Epithelial cell of proximal tubule (primary cell): ENCODE measurements at regions not wholly inside any gene's neighbourhood (a gene's known extent, or its start where the extent isn't known, plus 50 kb on each side); places are given as distances from the start of the nearest gene placed in this dataset.
A peak's percentile ranks its signal among the peaks of the same experiment; 100 is the strongest.
"Not testable (repeated sequence)": the region's sequence is repeated elsewhere in the genome, so short reads cannot be mapped to it uniquely, and the experiment has no call there.

Experiments
- DNase-seq: peaks from one replicate; pipeline ENCODE4 v3.0.0-alpha.2; 2011; ENCODE audit warnings: low read depth
- H3K4me3 ChIP-seq: 2 replicates; pipeline ENCODE4 v1.5.1; 2011; ENCODE audit warnings: low read depth, mild to moderate bottlenecking, low read length
- CTCF ChIP-seq: conservative IDR thresholded peaks from 2 replicates; pipeline ENCODE4 v1.5.1; 2012; ENCODE audit warnings: low read depth, mild to moderate bottlenecking, low read length

GRCh38 chr3:193132964-193133363 lies 108.1 kb upstream of the PLAAT1 start:
- no peak for TF ChIP-seq CTCF
- H3K4me3 ChIP-seq, result no peak overlapping the region
- no peak for DNase-seq

GRCh38 chr3:193134856-193135255 lies 106.2 kb upstream of the PLAAT1 start:
- no peak overlapping the region for H3K4me3 ChIP-seq
- TF ChIP-seq CTCF, result no peak
- DNase-seq, result peak; percentile 27

- no peak for DNase-seq
- no peak overlapping the region for H3K4me3 ChIP-seq
- TF ChIP-seq CTCF, result no peak
Measured at GRCh38 chr3:193140381-193140780, 100.6 kb upstream of the PLAAT1 start.

GRCh38 chr3:193145248-193145647 lies 95.8 kb upstream of the PLAAT1 start:
- H3K4me3 ChIP-seq, result no peak overlapping the region
- no peak for DNase-seq
- no peak for TF ChIP-seq CTCF

- no peak for TF ChIP-seq CTCF
- DNase-seq, result no peak
- H3K4me3 ChIP-seq, result no peak overlapping the region
Measured at GRCh38 chr3:193148688-193149473, 92.1 kb upstream of the PLAAT1 start.

- no peak overlapping the region for H3K4me3 ChIP-seq
- no peak for TF ChIP-seq CTCF
- no peak for DNase-seq
Measured at GRCh38 chr3:193149998-193150397, 91.0 kb upstream of the PLAAT1 start.

GRCh38 chr3:193155044-193155781 lies 85.8 kb upstream of the PLAAT1 start:
- H3K4me3 ChIP-seq, result not testable (repeated sequence)

More at GRCh38 chr3:193155044-193155781, 85.8 kb upstream of the PLAAT1 start:
- DNase-seq, result not testable (repeated sequence)
